Hematopoietic multipotent progenitor cell treated with erythropoietin and hydrocortisone succinate and interleukin-3 and kit ligand, for 8 days (in vitro differentiated cells): ENCODE measurements at regions not wholly inside any gene's neighbourhood (a gene's known extent, or its start where the extent isn't known, plus 50 kb on each side); places are given as distances from the start of the nearest gene placed in this dataset.
"Not testable (repeated sequence)": the region's sequence is repeated elsewhere in the genome, so short reads cannot be mapped to it uniquely, and the experiment has no call there.

ENCODE experiments used
- DNase-seq: peaks from one replicate; pipeline ENCODE4 v3.0.0-alpha.2; 2015

DNA sequence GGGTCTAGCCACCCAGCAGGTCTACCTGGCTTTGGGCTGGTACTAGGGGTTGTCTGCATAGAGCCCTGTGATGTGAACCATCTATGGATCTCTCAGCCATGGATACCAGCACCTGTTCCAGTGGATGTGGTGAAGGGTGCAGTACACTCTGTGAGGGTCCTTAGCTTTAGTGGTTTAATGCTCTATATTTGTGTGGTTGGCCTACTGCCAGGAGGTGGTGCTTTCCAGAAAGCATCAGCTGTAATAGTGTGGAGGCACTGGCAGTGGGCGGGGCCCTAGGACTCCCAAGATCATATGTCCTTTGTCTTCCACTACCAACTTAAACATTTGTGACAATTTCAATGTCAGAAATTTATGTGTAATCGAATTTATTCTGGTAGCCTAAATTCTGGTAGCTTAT, 1065.1 kb downstream of the RPIA start:
- DNase-seq: not testable (repeated sequence)

- not testable (repeated sequence) for DNase-seq
Observed at GRCh38 chr2:89758332-89759026, 1067.0 kb downstream of the RPIA start.

DNA sequence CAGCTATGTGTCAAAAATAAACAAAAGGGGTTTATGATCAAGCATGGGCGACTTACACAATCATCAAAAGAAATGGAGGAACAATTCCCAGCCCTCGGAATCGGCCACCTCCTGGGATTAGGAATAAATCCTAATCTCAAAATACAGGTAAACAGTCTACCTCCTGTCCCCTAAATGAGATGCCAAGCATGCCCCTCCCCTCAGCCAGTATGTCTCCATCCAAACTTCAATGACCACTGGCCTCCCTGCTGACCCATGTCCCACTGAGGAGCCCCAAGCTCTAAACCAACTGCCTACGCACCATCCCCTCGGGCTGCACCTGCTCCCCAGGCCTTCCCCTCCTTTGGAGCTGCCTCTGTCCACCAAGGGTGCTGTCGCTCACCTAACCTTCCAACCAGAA, 1069.3 kb downstream of the RPIA start:
- not testable (repeated sequence) for DNase-seq

- not testable (repeated sequence) for DNase-seq
Observed at GRCh38 chr2:89761171-89761570, 1069.7 kb downstream of the RPIA start.

- not testable (repeated sequence) for DNase-seq
Observed at GRCh38 chr2:89761863-89762262, 1070.4 kb downstream of the RPIA start.

DNA sequence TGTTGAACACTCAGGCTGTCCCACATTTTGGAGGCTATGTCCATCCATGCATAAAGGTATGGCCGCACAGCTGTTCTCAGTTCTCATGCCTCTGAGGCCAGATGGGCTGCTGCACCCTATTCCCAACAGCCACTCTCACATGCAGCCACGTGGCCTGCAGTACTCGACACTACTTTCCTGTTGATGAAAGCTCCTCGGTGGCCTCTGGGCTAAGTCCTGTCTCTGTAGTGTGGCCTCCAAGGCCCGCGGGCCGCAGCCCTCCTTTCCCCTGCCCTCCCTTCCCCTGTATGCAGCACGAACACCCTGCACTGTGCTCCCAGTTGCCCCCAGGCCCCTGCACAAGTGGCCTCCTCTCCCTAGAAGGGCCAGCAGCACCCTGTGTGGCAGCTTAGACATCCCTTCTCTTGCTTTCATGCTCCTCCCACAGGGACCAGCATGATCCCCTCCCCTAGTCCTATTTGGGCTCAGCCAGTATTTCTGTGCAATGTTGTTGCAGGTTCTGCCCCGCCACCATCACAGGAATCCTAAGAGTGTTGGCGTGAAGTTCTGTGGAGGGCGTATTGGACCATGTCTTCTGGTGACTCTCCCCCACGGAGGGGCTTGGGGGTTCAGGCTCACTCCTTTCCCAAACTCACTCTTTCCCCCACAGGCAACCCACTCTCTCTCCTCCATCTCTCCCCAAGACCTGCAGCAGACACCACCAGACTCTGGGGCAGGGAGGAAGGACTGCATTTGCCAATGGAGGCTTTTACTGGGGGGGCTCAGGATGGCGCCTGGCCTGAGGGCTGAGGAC, 1071.2 kb downstream of the RPIA start:
- not testable (repeated sequence) for DNase-seq

- no peak for DNase-seq
Observed at GRCh38 chr2:89763254-89763580, 1071.7 kb downstream of the RPIA start.

- no peak for DNase-seq
Observed at GRCh38 chr2:89763581-89764485, 1072.4 kb downstream of the RPIA start.

GRCh38 chr2:89764571-89765360, 1073.3 kb downstream of the RPIA start:
- DNase-seq: not testable (repeated sequence)

GRCh38 chr2:89765361-89765718, 1073.9 kb downstream of the RPIA start:
- not testable (repeated sequence) for DNase-seq

- DNase-seq: not testable (repeated sequence)
Observed at GRCh38 chr2:89766141-89766990, 1074.9 kb downstream of the RPIA start.

- not testable (repeated sequence) for DNase-seq
Observed at GRCh38 chr2:89767058-89767457, 1075.6 kb downstream of the RPIA start.

GRCh38 chr2:89767572-89768435, 1076.3 kb downstream of the RPIA start:
- no peak for DNase-seq

DNA sequence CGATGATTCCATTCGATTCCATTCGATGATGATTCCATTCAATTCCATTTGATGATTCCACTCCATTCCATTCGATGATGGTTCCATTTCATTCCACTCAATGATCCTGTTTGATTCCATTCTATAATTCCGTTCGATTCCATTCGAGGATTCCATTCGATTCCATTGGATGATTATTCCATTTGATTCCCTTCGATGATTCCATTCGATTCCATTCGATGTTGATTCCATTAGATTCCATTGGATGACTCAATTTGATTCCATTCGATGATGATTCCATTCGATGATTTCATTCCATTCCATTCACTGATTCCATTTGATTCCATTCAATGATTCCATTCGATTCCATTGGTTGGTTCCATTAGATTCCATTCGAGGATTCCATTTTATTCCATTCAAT, 1084.4 kb downstream of the RPIA start:
- DNase-seq: no peak

DNA sequence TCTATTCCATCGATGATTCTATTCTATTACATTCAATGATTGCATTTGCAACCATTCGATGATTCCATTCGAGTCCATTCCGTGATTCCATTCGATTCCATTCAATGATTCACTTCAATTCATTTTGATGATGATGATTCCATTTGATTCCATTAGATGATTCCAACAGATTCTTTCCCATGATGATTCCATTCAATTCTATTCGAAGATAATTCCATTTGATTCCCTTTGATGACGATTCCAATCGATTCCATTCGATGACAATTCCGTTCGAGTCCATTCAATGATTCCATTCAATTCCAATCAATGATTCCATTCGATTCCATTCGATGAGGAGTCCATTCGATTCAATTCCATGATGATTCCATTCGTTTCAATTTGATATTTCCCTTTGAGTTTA, 1088.8 kb downstream of the RPIA start:
- DNase-seq: no peak

- no peak for DNase-seq
Observed at GRCh38 chr2:89781962-89782361, 1090.5 kb downstream of the RPIA start.

DNA sequence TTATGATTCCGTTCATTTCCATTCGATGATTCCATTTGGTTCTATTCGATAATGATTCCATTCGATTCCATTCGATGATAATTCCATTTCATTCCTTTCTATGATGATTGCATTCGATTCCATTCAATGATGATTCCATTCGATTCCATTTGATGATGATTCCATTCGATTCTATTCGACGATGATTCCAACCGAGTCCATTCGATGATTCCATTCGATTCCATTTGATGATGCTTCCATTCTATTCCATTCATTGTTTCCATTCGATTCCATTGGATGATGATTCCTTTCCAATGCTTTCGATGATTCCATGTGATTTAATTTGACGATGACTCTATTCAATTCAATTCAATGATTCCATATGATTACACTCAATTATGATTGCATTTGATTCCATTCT, 1093.5 kb downstream of the RPIA start:
- no peak for DNase-seq

GRCh38 chr2:89785528-89785927, 1094.1 kb downstream of the RPIA start:
- DNase-seq: not testable (repeated sequence)

DNA sequence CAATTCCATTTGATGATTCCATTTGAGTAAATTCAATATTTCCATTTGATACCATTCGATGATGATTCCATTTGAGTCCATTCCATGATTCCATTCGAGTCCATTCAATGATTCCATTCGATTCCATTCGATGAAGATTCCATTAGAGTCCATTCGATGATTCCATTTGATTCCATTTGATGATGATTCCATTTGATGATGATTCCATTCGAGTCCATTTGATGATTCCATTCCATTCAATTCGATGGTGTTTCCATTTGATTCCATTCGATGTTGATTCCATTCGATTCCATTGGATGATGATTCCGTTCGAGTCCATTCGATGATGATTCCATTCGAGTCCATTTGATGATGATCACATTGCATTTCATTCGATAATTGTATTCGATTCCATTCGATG, 1095.2 kb downstream of the RPIA start:
- not testable (repeated sequence) for DNase-seq

- DNase-seq: not testable (repeated sequence)
Observed at GRCh38 chr2:89795530-89795929, 1104.1 kb downstream of the RPIA start.
